HepG2 (cell line): ENCODE measurements at regions not wholly inside any gene's neighbourhood (a gene's known extent, or its start where the extent isn't known, plus 50 kb on each side); places are given as distances from the start of the nearest gene placed in this dataset.
A peak's percentile ranks its signal among the peaks of the same experiment; 100 is the strongest.

Experiments used
- ATF1 ChIP-seq: IDR thresholded peaks from 2 replicates; pipeline ENCODE4 v1.6.1; 2016; ENCODE audit warnings: mild to moderate bottlenecking, control low read depth
- ATF4 ChIP-seq, 2 experiments: fragments of 450-650 bp in 1 of 2; sonication (generic) in 1 of 2; formaldehyde crosslinking; IDR thresholded peaks; 2 replicates each; pipeline versions ENCODE4 v1.5.0 to v1.8.0; 2020 to 2022; ENCODE audit warnings: mild to moderate bottlenecking in 1 of 2, missing genetic modification reagents in 1 of 2
- ESRRA ChIP-seq: sonication (generic); formaldehyde crosslinking; IDR thresholded peaks from 2 replicates; pipeline ENCODE4 v1.5.1; 2020; ENCODE audit warnings: mild to moderate bottlenecking, low read depth, missing genetic modification reagents
- HHEX ChIP-seq: IDR thresholded peaks from 2 replicates; pipeline ENCODE4 v1.6.1; 2016; ENCODE audit warnings: control low read depth
- HNF4A ChIP-seq: sonication (generic); formaldehyde crosslinking; IDR thresholded peaks from 2 replicates; pipeline ENCODE4 v1.4.0; 2020; ENCODE audit warnings: missing genetic modification reagents
- HNF4G ChIP-seq, 2 experiments: sonication (generic) in 1 of 2; formaldehyde crosslinking in 1 of 2; IDR thresholded peaks; 2 replicates each; pipeline versions ENCODE4 v1.4.0 to v1.6.1; 2011 to 2020; ENCODE audit warnings: borderline replicate concordance in 2 of 2, low read depth in 2 of 2, mild to moderate bottlenecking in 2 of 2, low read length in 1 of 2, missing genetic modification reagents in 1 of 2, moderate library complexity in 1 of 2
- MAFF ChIP-seq: IDR thresholded peaks from 2 replicates; pipeline ENCODE4 v1.6.1; 2011; ENCODE audit warnings: low read depth, low read length, improper control_type of control experiment
- POLR2A ChIP-seq, 2 experiments: IDR thresholded peaks; 2 replicates each; pipeline ENCODE4 v1.6.1; 2011; ENCODE audit warnings: low read depth in 2 of 2, low read length in 2 of 2, mild to moderate bottlenecking in 1 of 2, moderate library complexity in 1 of 2; ENCODE audit not compliant: insufficient read depth in 1 of 2
- SOX6 ChIP-seq, 2 experiments: fragments of 450-650 bp in 1 of 2; sonication (generic) in 1 of 2; formaldehyde crosslinking in 1 of 2; IDR thresholded peaks; 2 replicates each; pipeline versions ENCODE4 v1.4.0 to v1.6.1; 2017 to 2020; ENCODE audit warnings: antibody characterized with exemption in 1 of 2, mild to moderate bottlenecking in 1 of 2, missing genetic modification reagents in 1 of 2
- TBX2 ChIP-seq: sonication (generic); formaldehyde crosslinking; IDR thresholded peaks from 2 replicates; pipeline ENCODE4 v1.5.0; 2020; ENCODE audit warnings: missing genetic modification reagents, mild to moderate bottlenecking, borderline replicate concordance
- TCF7 ChIP-seq: sonication (generic); IDR thresholded peaks from 2 replicates; pipeline ENCODE4 v1.6.1; 2016; ENCODE audit warnings: antibody characterized with exemption, low read depth
- TCF7L2 ChIP-seq: IDR thresholded peaks from 2 replicates; pipeline ENCODE4 v1.6.1; 2011; ENCODE audit warnings: mild to moderate bottlenecking, low read depth, low read length, moderate library complexity
- ZBTB21 ChIP-seq: sonication (generic); formaldehyde crosslinking; IDR thresholded peaks from 2 replicates; pipeline ENCODE4 v1.4.0; 2020; ENCODE audit warnings: missing genetic modification reagents
- ZMYM3 ChIP-seq: sonication (generic); formaldehyde crosslinking; IDR thresholded peaks from 2 replicates; pipeline ENCODE4 v1.5.1; 2020; ENCODE audit warnings: mild to moderate bottlenecking, missing genetic modification reagents
- ZNF205 ChIP-seq: IDR thresholded peaks from 2 replicates; pipeline ENCODE4 v1.6.1; 2018; ENCODE audit warnings: missing biosample characterization, missing genetic modification reagents
- ZNF296 ChIP-seq: sonication (generic); formaldehyde crosslinking; conservative IDR thresholded peaks from 2 replicates; pipeline ENCODE4 v1.5.0; 2020; ENCODE audit warnings: mild to moderate bottlenecking, missing genetic modification reagents
- ZNF33A ChIP-seq: sonication (generic); formaldehyde crosslinking; IDR thresholded peaks from 2 replicates; pipeline ENCODE4 v1.5.1; 2020; ENCODE audit warnings: missing genetic modification reagents, mild to moderate bottlenecking, moderate library complexity, borderline replicate concordance
- ZNF432 ChIP-seq: sonication (generic); formaldehyde crosslinking; IDR thresholded peaks from 2 replicates; pipeline ENCODE4 v1.5.0; 2020; ENCODE audit warnings: missing genetic modification reagents, mild to moderate bottlenecking, borderline replicate concordance
- ZNF510 ChIP-seq: sonication (generic); formaldehyde crosslinking; IDR thresholded peaks from 2 replicates; pipeline ENCODE4 v1.4.0; 2020; ENCODE audit warnings: low read depth, mild to moderate bottlenecking, missing genetic modification reagents
- ZNF687 ChIP-seq: sonication (generic); formaldehyde crosslinking; IDR thresholded peaks from 2 replicates; pipeline ENCODE4 v1.5.1; 2020; ENCODE audit warnings: mild to moderate bottlenecking, missing genetic modification reagents, moderate library complexity
- ZNF790 ChIP-seq: sonication (generic); formaldehyde crosslinking; IDR thresholded peaks from 2 replicates; pipeline ENCODE4 v1.8.0; 2022; ENCODE audit warnings: missing genetic modification reagents, mild to moderate bottlenecking, borderline replicate concordance
- TF ChIP-seq, protein P1 (sequence below): sonication (generic); formaldehyde crosslinking; IDR thresholded peaks from 2 replicates; pipeline ENCODE4 v1.5.1; 2020; ENCODE audit warnings: missing genetic modification reagents, mild to moderate bottlenecking, borderline replicate concordance
- TF ChIP-seq, protein P2 (sequence below): sonication (generic); formaldehyde crosslinking; IDR thresholded peaks from 2 replicates; pipeline ENCODE4 v1.4.0; 2020; ENCODE audit warnings: missing genetic modification reagents

DNA sequence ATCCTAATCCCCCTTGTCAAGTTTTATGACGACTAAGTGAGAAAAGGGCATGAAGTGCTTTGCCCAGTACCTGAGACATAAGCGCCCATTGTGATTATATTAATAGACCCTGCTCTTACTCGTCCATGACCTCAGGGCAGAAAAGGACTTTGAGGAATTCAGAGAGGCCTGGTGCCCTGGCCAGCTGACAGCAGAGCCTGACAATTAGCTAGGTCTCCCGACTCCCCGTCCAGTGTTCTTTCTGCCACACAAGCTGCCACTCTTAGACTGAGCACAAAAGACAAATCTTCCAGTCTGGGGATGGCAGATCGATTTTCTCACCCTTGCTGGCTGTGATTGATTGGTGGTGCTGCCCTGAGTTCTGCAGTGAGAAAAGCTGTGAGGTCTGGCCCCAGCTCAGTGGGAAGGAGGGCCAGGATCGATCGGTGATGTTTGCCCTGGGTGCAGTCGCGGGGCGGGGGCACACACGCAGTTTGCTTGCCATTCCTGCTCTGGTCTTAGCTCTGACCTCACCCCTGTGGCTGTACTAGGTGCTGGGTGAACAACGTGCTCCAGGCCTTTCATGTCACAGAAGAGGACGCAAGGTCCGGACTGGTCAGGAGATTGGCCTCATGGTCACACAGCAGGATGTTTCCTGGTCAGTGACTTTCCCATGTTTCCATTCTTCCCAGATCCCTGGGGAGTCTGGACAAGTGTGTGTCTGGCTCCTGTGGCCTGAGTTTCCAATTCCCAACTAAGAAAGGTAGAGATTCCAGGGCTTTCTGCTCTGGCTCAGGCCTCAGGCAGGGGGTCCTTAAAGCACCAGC is 67.4 kb upstream of the TLE3 start (continued):
- TF ChIP-seq HNF4G (IDR thresholded peaks at IDR 0.05; ENCODE audit: borderline replicate concordance, low read depth, low read length) (0 out of 2 replicates have a peak, but pooled peaks have one; percentile 8), HNF4G (CRISPR knock-in tag; IDR thresholded peaks at IDR 0.05; ENCODE audit: borderline replicate concordance, low read depth) (no peak), ZBTB21 (CRISPR knock-in tag) (no peak), SOX6 (IDR thresholded peaks at IDR 0.05) (no peak), SOX6 (CRISPR knock-in tag; IDR thresholded peaks at IDR 0.05) (peak; percentile 61), ZNF33A (CRISPR knock-in tag) (no peak), TCF7 (peak; percentile 24; the same call in 1 of the 2 replicates), ZMYM3 (CRISPR knock-in tag) (no peak), ZNF510 (CRISPR knock-in tag) (no peak), MAFF (no peak), TBX2 (CRISPR knock-in tag) (0 out of 2 replicates have a peak, but pooled peaks have one; percentile 28), TCF7L2 (no peak), POLR2A (IDR thresholded peaks at IDR 0.05; ENCODE audit: insufficient read depth in 1 of 2, low read depth in 2 of 2, low read length in 2 of 2) (no peak), ZNF205 (CRISPR knock-in tag) (no peak), ATF1 (CRISPR knock-in tag) (no peak), ZNF432 (no peak), ZNF790 (CRISPR knock-in tag) (no peak), ESRRA (0 out of 2 replicates have a peak, but pooled peaks have one; percentile 24), ZNF687 (peak; percentile 76), ZNF296 (CRISPR knock-in tag) (no peak), HNF4A (0 out of 2 replicates have a peak, but pooled peaks have one; percentile 8), HHEX (CRISPR knock-in tag) (peak; percentile 17; the same call in 1 of the 2 replicates), ATF4 (CRISPR knock-in tag; IDR thresholded peaks at IDR 0.05) (no peak)
- TF ChIP-seq, protein P1, sequence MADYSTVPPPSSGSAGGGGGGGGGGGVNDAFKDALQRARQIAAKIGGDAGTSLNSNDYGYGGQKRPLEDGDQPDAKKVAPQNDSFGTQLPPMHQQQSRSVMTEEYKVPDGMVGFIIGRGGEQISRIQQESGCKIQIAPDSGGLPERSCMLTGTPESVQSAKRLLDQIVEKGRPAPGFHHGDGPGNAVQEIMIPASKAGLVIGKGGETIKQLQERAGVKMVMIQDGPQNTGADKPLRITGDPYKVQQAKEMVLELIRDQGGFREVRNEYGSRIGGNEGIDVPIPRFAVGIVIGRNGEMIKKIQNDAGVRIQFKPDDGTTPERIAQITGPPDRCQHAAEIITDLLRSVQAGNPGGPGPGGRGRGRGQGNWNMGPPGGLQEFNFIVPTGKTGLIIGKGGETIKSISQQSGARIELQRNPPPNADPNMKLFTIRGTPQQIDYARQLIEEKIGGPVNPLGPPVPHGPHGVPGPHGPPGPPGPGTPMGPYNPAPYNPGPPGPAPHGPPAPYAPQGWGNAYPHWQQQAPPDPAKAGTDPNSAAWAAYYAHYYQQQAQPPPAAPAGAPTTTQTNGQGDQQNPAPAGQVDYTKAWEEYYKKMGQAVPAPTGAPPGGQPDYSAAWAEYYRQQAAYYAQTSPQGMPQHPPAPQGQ (CRISPR knock-in tag) = no peak
- TF ChIP-seq, protein P2, sequence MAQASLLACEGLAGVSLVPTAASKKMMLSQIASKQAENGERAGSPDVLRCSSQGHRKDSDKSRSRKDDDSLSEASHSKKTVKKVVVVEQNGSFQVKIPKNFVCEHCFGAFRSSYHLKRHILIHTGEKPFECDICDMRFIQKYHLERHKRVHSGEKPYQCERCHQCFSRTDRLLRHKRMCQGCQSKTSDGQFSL (CRISPR knock-in tag) = no peak
